ENCODE measurements at regions not wholly inside any gene's neighbourhood (a gene's known extent, or its start where the extent isn't known, plus 50 kb on each side); places are given as distances from the start of the nearest gene placed in this dataset.

DNA sequence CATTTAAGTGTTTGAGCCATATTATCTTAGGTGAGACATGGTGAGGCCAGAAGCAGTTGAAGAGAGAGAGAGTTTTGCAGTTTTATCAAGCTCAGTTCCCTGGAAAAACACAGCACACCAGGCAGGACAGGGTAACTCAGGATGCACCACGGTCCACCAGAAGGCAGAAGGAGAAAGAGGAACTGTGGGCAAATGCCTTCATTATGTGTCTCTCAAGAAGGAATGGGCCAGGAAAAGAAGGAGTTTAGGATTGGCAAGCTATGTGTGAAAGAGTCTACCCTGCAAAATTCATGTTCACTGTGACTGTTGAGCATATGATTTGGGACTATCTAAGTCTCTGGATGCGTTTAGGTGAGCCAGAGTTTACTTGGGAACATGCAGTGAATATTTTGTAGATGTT, 934.5 kb upstream of the MIR17HG start:
- TF ChIP-seq, protein P1, sequence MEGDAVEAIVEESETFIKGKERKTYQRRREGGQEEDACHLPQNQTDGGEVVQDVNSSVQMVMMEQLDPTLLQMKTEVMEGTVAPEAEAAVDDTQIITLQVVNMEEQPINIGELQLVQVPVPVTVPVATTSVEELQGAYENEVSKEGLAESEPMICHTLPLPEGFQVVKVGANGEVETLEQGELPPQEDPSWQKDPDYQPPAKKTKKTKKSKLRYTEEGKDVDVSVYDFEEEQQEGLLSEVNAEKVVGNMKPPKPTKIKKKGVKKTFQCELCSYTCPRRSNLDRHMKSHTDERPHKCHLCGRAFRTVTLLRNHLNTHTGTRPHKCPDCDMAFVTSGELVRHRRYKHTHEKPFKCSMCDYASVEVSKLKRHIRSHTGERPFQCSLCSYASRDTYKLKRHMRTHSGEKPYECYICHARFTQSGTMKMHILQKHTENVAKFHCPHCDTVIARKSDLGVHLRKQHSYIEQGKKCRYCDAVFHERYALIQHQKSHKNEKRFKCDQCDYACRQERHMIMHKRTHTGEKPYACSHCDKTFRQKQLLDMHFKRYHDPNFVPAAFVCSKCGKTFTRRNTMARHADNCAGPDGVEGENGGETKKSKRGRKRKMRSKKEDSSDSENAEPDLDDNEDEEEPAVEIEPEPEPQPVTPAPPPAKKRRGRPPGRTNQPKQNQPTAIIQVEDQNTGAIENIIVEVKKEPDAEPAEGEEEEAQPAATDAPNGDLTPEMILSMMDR (IDR thresholded peaks at IDR 0.05; ENCODE audit: insufficient read depth, low read length), result no peak
- no peak for TF ChIP-seq POLR2AphosphoS5 (IDR thresholded peaks at IDR 0.05; ENCODE audit: low read depth)
- no peak for TF ChIP-seq GABPA (IDR thresholded peaks at IDR 0.05; ENCODE audit: low read depth)
- TF ChIP-seq, protein P2, sequence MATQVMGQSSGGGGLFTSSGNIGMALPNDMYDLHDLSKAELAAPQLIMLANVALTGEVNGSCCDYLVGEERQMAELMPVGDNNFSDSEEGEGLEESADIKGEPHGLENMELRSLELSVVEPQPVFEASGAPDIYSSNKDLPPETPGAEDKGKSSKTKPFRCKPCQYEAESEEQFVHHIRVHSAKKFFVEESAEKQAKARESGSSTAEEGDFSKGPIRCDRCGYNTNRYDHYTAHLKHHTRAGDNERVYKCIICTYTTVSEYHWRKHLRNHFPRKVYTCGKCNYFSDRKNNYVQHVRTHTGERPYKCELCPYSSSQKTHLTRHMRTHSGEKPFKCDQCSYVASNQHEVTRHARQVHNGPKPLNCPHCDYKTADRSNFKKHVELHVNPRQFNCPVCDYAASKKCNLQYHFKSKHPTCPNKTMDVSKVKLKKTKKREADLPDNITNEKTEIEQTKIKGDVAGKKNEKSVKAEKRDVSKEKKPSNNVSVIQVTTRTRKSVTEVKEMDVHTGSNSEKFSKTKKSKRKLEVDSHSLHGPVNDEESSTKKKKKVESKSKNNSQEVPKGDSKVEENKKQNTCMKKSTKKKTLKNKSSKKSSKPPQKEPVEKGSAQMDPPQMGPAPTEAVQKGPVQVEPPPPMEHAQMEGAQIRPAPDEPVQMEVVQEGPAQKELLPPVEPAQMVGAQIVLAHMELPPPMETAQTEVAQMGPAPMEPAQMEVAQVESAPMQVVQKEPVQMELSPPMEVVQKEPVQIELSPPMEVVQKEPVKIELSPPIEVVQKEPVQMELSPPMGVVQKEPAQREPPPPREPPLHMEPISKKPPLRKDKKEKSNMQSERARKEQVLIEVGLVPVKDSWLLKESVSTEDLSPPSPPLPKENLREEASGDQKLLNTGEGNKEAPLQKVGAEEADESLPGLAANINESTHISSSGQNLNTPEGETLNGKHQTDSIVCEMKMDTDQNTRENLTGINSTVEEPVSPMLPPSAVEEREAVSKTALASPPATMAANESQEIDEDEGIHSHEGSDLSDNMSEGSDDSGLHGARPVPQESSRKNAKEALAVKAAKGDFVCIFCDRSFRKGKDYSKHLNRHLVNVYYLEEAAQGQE (IDR thresholded peaks at IDR 0.05; ENCODE audit: insufficient replicate concordance, low read depth), result no peak
